OCI-LY3 (cell line): ENCODE measurements at regions not wholly inside any gene's neighbourhood (a gene's known extent, or its start where the extent isn't known, plus 50 kb on each side); places are given as distances from the start of the nearest gene placed in this dataset.
"Not testable (repeated sequence)": the region's sequence is repeated elsewhere in the genome, so short reads cannot be mapped to it uniquely, and the experiment has no call there.

Source experiments
- CTCF ChIP-seq: fragments of 200-600, 300-600 bp; sonication (generic); IDR thresholded peaks from 2 replicates; pipeline ENCODE4 v1.5.1; 2014; ENCODE audit warnings: antibody characterized with exemption, low read length, low read depth
- EZH2phosphoT487 ChIP-seq: fragments of 200-600 bp; shearing (Covaris generic); IDR thresholded peaks from 2 replicates; pipeline ENCODE4 v1.6.1; 2018; ENCODE audit warnings: antibody characterized with exemption, mixed run types, low read depth

- not testable (repeated sequence) for TF ChIP-seq CTCF, EZH2phosphoT487
Measured at GRCh38 chr12:71311611-71312010, 128.0 kb upstream of the LGR5 start.
